Neural cell (in vitro differentiated cells): ENCODE measurements at regions not wholly inside any gene's neighbourhood (a gene's known extent, or its start where the extent isn't known, plus 50 kb on each side); places are given as distances from the start of the nearest gene placed in this dataset.

Source experiments
- H2AFZ ChIP-seq: fragments of 200-600, 300-800 bp; sonication (generic), shearing (Covaris generic); 2 replicates; pipeline ENCODE4 v1.6.0; 2014; ENCODE audit warnings: low read depth, mild to moderate bottlenecking, antibody characterized with exemption, low read length, moderate library complexity
- H3F3A ChIP-seq: fragments of 200-600 bp; shearing (Covaris generic); 2 replicates; pipeline ENCODE4 v1.6.1; 2016; ENCODE audit warnings: mild to moderate bottlenecking, moderate library complexity, mixed read lengths, antibody characterized with exemption, low read length; ENCODE audit not compliant: insufficient read depth, poor library complexity, severe bottlenecking
- H3K27ac ChIP-seq: fragments of 200-600, 300-800 bp; sonication (generic), shearing (Covaris generic); 2 replicates; pipeline ENCODE4 v1.5.1; 2014; ENCODE audit warnings: mild to moderate bottlenecking, low read length, moderate library complexity
- H3K27me3 ChIP-seq: fragments of 300-800, 200-600 bp; sonication (generic), shearing (Covaris generic); 2 replicates; pipeline ENCODE4 v1.6.0; 2014; ENCODE audit warnings: mild to moderate bottlenecking, low read depth, low read length, moderate library complexity; ENCODE audit not compliant: insufficient read depth
- H3K36me3 ChIP-seq: fragments of 300-800, 200-600 bp; sonication (generic), shearing (Covaris generic); 2 replicates; pipeline ENCODE4 v1.5.1; 2014; ENCODE audit warnings: mild to moderate bottlenecking, antibody characterized with exemption, low read length, moderate library complexity; ENCODE audit not compliant: insufficient read depth
- H3K4me2 ChIP-seq: fragments of 300-800, 200-600 bp; sonication (generic), shearing (Covaris generic); 2 replicates; pipeline ENCODE4 v1.6.0; 2014; ENCODE audit warnings: mild to moderate bottlenecking, low read length
- H3K4me3 ChIP-seq: fragments of 300-800, 200-600 bp; sonication (generic), shearing (Covaris generic); 2 replicates; pipeline ENCODE4 v1.5.1; 2014; ENCODE audit warnings: mild to moderate bottlenecking, low read length, moderate library complexity
- H3K79me2 ChIP-seq: fragments of 200-600 bp; shearing (Covaris generic); replicated peaks from 2 replicates; pipeline ENCODE4 v1.6.0; 2014; ENCODE audit warnings: mild to moderate bottlenecking, low read length, moderate library complexity; ENCODE audit not compliant: insufficient read depth
- H3K9ac ChIP-seq: fragments of 300-800, 200-600 bp; sonication (generic), shearing (Covaris generic); 2 replicates; pipeline ENCODE4 v1.6.1; 2016; ENCODE audit warnings: mild to moderate bottlenecking, low read length, mixed read lengths
- H3K9me2 ChIP-seq: fragments of 200-600 bp; shearing (Covaris generic); 2 replicates; pipeline ENCODE4 v1.6.1; 2016; ENCODE audit warnings: mild to moderate bottlenecking, low read length, mixed read lengths; ENCODE audit not compliant: insufficient read depth
- H3K9me3 ChIP-seq: fragments of 200-600, 300-800 bp; sonication (generic), shearing (Covaris generic); 2 replicates; pipeline ENCODE4 v1.6.1; 2016; ENCODE audit warnings: mild to moderate bottlenecking, mixed run types, low read length, moderate library complexity, mixed read lengths
- H4K20me1 ChIP-seq: fragments of 200-600 bp; shearing (Covaris generic); 2 replicates; pipeline ENCODE4 v1.6.1; 2016; ENCODE audit warnings: mild to moderate bottlenecking, mixed run types; ENCODE audit not compliant: insufficient read depth
- EP300 ChIP-seq: fragments of 450-650 bp; conservative IDR thresholded peaks from 2 replicates; pipeline ENCODE4 v1.6.1; 2014; ENCODE audit warnings: antibody characterized with exemption, mild to moderate bottlenecking, moderate library complexity; ENCODE audit not compliant: poor library complexity, severe bottlenecking
- EZH2 ChIP-seq: fragments of 200-600, 300-800 bp; shearing (Covaris generic), sonication (generic); IDR thresholded peaks from 2 replicates; pipeline ENCODE4 v1.6.1; 2014; ENCODE audit warnings: antibody characterized with exemption, low read length, borderline replicate concordance, mild to moderate bottlenecking; ENCODE audit not compliant: insufficient read depth, poor library complexity, severe bottlenecking
- MXI1 ChIP-seq: fragments of 450-650 bp; conservative IDR thresholded peaks from 2 replicates; pipeline ENCODE4 v1.6.1; 2014; ENCODE audit warnings: antibody characterized with exemption, mild to moderate bottlenecking; ENCODE audit not compliant: poor library complexity, severe bottlenecking
- POLR2AphosphoS5 ChIP-seq: IDR thresholded peaks from 2 replicates; pipeline ENCODE4 v1.6.1; 2012
- RAD21 ChIP-seq: fragments of 450-650 bp; conservative IDR thresholded peaks from 2 replicates; pipeline ENCODE4 v1.6.1; 2014; ENCODE audit warnings: antibody characterized with exemption, mild to moderate bottlenecking, moderate library complexity
- SMC3 ChIP-seq: fragments of 450-650 bp; conservative IDR thresholded peaks from 2 replicates; pipeline ENCODE4 v1.6.1; 2014; ENCODE audit warnings: antibody characterized with exemption, mild to moderate bottlenecking, moderate library complexity; ENCODE audit not compliant: poor library complexity
- TAF1 ChIP-seq: IDR thresholded peaks from 2 replicates; pipeline ENCODE4 v1.6.1; 2012; ENCODE audit warnings: low read depth
- TF ChIP-seq, protein P1 (sequence below): fragments of 450-650 bp; IDR thresholded peaks from 2 replicates; pipeline ENCODE4 v1.5.1; 2014; ENCODE audit warnings: antibody characterized with exemption, mild to moderate bottlenecking, moderate library complexity; ENCODE audit not compliant: poor library complexity, severe bottlenecking
- TF ChIP-seq, protein P2 (sequence below): IDR thresholded peaks from 2 replicates; pipeline ENCODE4 v1.6.1; 2012; ENCODE audit warnings: borderline replicate concordance

DNA sequence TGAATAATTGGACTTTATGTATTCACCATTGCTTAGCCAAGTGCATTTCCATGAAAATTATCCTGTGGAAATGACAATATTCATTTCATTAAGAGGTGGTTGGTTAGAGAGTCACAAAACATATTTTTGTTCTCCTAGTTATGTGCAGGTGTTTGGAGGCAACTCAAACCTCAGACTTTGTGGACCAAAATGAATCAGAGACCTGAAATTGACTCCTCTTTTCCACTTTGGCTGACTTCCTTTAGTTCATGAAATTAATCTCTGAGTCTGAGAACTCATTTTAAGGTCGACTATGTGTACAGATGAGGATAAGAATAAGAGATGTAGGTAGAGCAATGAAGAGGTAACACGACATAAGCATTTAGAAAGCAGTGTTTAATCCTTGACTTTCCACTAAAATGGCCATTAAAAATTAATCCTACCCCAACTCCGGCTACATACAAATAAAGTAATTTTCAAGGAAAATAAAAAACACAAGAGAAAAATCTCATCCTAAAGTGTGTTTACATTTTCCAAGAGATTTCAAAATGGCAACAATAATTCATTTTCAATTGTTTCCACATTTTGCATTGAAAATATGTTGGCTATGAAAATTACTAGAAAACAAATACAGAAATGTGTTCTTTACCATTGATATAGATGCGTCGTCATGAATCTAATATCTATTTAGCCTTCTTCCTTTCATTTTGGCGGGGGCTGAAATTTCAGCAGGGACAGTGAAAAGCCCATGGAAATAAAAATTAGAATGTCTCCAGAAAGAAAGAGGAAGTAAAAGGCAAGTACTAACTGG lies 185.4 kb upstream of the CSNK1A1L start:
- Histone ChIP-seq H4K20me1 (no peaks in the 10 kb centered on the region), H3K36me3 (no peaks in the 10 kb centered on the region), H3K27ac (no peak overlapping the region), H3K9ac (no peak overlapping the region), H3K79me2 (no peaks in the 10 kb centered on the region), H3K4me2 (no peak overlapping the region), H3K27me3 (no peaks in the 10 kb centered on the region), H3K9me3 (no peaks in the 10 kb centered on the region), H3K9me2 (no peaks in the 10 kb centered on the region), H3K4me3 (no peak overlapping the region), H3F3A (no peaks in the 10 kb centered on the region), H2AFZ (no peak overlapping the region)
- TF ChIP-seq POLR2AphosphoS5 (no peak), MXI1 (no peak), EP300 (no peak), EZH2 (no peak), TAF1 (no peak)
- TF ChIP-seq, protein P1, sequence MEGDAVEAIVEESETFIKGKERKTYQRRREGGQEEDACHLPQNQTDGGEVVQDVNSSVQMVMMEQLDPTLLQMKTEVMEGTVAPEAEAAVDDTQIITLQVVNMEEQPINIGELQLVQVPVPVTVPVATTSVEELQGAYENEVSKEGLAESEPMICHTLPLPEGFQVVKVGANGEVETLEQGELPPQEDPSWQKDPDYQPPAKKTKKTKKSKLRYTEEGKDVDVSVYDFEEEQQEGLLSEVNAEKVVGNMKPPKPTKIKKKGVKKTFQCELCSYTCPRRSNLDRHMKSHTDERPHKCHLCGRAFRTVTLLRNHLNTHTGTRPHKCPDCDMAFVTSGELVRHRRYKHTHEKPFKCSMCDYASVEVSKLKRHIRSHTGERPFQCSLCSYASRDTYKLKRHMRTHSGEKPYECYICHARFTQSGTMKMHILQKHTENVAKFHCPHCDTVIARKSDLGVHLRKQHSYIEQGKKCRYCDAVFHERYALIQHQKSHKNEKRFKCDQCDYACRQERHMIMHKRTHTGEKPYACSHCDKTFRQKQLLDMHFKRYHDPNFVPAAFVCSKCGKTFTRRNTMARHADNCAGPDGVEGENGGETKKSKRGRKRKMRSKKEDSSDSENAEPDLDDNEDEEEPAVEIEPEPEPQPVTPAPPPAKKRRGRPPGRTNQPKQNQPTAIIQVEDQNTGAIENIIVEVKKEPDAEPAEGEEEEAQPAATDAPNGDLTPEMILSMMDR: no peak
- TF ChIP-seq, protein P2, sequence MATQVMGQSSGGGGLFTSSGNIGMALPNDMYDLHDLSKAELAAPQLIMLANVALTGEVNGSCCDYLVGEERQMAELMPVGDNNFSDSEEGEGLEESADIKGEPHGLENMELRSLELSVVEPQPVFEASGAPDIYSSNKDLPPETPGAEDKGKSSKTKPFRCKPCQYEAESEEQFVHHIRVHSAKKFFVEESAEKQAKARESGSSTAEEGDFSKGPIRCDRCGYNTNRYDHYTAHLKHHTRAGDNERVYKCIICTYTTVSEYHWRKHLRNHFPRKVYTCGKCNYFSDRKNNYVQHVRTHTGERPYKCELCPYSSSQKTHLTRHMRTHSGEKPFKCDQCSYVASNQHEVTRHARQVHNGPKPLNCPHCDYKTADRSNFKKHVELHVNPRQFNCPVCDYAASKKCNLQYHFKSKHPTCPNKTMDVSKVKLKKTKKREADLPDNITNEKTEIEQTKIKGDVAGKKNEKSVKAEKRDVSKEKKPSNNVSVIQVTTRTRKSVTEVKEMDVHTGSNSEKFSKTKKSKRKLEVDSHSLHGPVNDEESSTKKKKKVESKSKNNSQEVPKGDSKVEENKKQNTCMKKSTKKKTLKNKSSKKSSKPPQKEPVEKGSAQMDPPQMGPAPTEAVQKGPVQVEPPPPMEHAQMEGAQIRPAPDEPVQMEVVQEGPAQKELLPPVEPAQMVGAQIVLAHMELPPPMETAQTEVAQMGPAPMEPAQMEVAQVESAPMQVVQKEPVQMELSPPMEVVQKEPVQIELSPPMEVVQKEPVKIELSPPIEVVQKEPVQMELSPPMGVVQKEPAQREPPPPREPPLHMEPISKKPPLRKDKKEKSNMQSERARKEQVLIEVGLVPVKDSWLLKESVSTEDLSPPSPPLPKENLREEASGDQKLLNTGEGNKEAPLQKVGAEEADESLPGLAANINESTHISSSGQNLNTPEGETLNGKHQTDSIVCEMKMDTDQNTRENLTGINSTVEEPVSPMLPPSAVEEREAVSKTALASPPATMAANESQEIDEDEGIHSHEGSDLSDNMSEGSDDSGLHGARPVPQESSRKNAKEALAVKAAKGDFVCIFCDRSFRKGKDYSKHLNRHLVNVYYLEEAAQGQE: no peak

GRCh38 chr13:37289212-37289935 lies 183.9 kb upstream of the CSNK1A1L start:
- no peak for TF ChIP-seq RAD21
- no peak for TF ChIP-seq SMC3
- TF ChIP-seq EZH2: no peak
- TF ChIP-seq, protein P1: no peak
- no peak for TF ChIP-seq MXI1
- no peak for TF ChIP-seq EP300
- TF ChIP-seq TAF1: no peak
- TF ChIP-seq, protein P2: no peak
- no peak for TF ChIP-seq POLR2AphosphoS5
- H3K4me2 ChIP-seq: no peak overlapping the region
- no peaks in the 10 kb centered on the region for H3K36me3 ChIP-seq
- no peak overlapping the region for H3K9ac ChIP-seq
- H3K79me2 ChIP-seq: no peaks in the 10 kb centered on the region
- no peak overlapping the region for H2AFZ ChIP-seq
- H3F3A ChIP-seq: no peaks in the 10 kb centered on the region
- H3K9me3 ChIP-seq: no peaks in the 10 kb centered on the region
- H3K9me2 ChIP-seq: no peaks in the 10 kb centered on the region
- no peaks in the 10 kb centered on the region for H4K20me1 ChIP-seq
- no peak overlapping the region for H3K27ac ChIP-seq
- no peaks in the 10 kb centered on the region for H3K27me3 ChIP-seq
- H3K4me3 ChIP-seq: no peak overlapping the region
